GM23338 (cell line): ENCODE measurements at regions not wholly inside any gene's neighbourhood (a gene's known extent, or its start where the extent isn't known, plus 50 kb on each side); places are given as distances from the start of the nearest gene placed in this dataset.

Source experiments
- ATAC-seq: fragments of 200-7000 bp; cut with Tn5 transposase; 3 replicates; pipeline ENCODE4 v1.9.1; 2020
- DNase-seq: peaks from one replicate; pipeline ENCODE4 v3.0.0-alpha.2; 2015; ENCODE audit warnings: low spot score
- H2AFZ ChIP-seq: fragments of 200-600 bp; sonication (generic); 2 replicates; pipeline ENCODE4 v1.8.0; 2016; ENCODE audit warnings: antibody characterized with exemption, mild to moderate bottlenecking, moderate library complexity
- H3F3A ChIP-seq: fragments of 200-600 bp; sonication (generic); replicated peaks from 2 replicates; pipeline ENCODE4 v1.8.0; 2017; ENCODE audit warnings: antibody characterized with exemption, mixed run types, low read depth
- H3K27ac ChIP-seq: fragments of 200-600 bp; sonication (generic); 2 replicates; pipeline ENCODE4 v1.6.1; 2016; ENCODE audit warnings: low read depth
- H3K27me3 ChIP-seq: fragments of 200-600 bp; sonication (generic); 2 replicates; pipeline ENCODE4 v1.8.0; 2016; ENCODE audit warnings: mild to moderate bottlenecking, mixed run types, moderate library complexity; ENCODE audit not compliant: insufficient read depth
- H3K36me3 ChIP-seq: fragments of 200-600 bp; sonication (generic); 2 replicates; pipeline ENCODE4 v1.8.0; 2016; ENCODE audit warnings: mild to moderate bottlenecking; ENCODE audit not compliant: insufficient read depth
- H3K4me1 ChIP-seq: fragments of 200-600 bp; sonication (generic); 2 replicates; pipeline ENCODE4 v1.8.0; 2016; ENCODE audit warnings: mild to moderate bottlenecking, moderate library complexity; ENCODE audit not compliant: insufficient read depth
- H3K4me2 ChIP-seq: fragments of 200-600 bp; sonication (generic); 2 replicates; pipeline ENCODE4 v1.7.1; 2017; ENCODE audit warnings: mixed run types
- H3K4me3 ChIP-seq: fragments of 200-600 bp; sonication (generic); 2 replicates; pipeline ENCODE4 v1.6.1; 2016; ENCODE audit warnings: mixed run types
- H3K79me2 ChIP-seq: fragments of 200-600 bp; sonication (generic); replicated peaks from 2 replicates; pipeline ENCODE4 v1.8.0; 2017; ENCODE audit warnings: mild to moderate bottlenecking; ENCODE audit not compliant: insufficient read depth
- H3K9me2 ChIP-seq: fragments of 200-600 bp; sonication (generic); 2 replicates; pipeline ENCODE4 v1.8.0; 2017; ENCODE audit not compliant: insufficient read depth
- H4K20me1 ChIP-seq: fragments of 200-600 bp; sonication (generic); replicated peaks from 2 replicates; pipeline ENCODE4 v1.8.0; 2017; ENCODE audit warnings: mild to moderate bottlenecking; ENCODE audit not compliant: insufficient read depth
- H3K27ac Mint-ChIP-seq: 2 replicates; pipeline ENCODE4 v1.8.0; 2020; ENCODE audit warnings: inconsistent platforms, mild to moderate bottlenecking, moderate library complexity, mixed read lengths
- H3K27me3 Mint-ChIP-seq: 3 replicates; pipeline ENCODE4 v1.8.0; 2022; ENCODE audit warnings: low read depth, mild to moderate bottlenecking, moderate library complexity, mixed read lengths, inconsistent platforms; ENCODE audit not compliant: insufficient read depth, poor library complexity
- H3K36me3 Mint-ChIP-seq: 3 replicates; pipeline ENCODE4 v1.8.0; 2021; ENCODE audit warnings: low read depth, mild to moderate bottlenecking, inconsistent platforms, moderate library complexity, mixed read lengths
- H3K4me1 Mint-ChIP-seq: 3 replicates; pipeline ENCODE4 v1.8.0; 2020; ENCODE audit warnings: mild to moderate bottlenecking, inconsistent platforms, mixed read lengths
- H3K4me3 Mint-ChIP-seq: 3 replicates; pipeline ENCODE4 v1.8.0; 2021; ENCODE audit warnings: moderate library complexity, mild to moderate bottlenecking, inconsistent platforms, mixed read lengths
- H3K9me3 Mint-ChIP-seq: 3 replicates; pipeline ENCODE4 v1.8.0; 2020; ENCODE audit warnings: moderate library complexity, mild to moderate bottlenecking, inconsistent platforms, mixed read lengths
- CTCF ChIP-seq, 2 experiments: fragments of 200-600 bp in 1 of 2; sonication (generic) in 1 of 2; conservative IDR thresholded peaks; 2 replicates each; pipeline versions ENCODE4 v1.5.1 to v1.6.1; 2016 to 2017; ENCODE audit warnings: antibody characterized with exemption in 2 of 2, low read depth in 2 of 2, mild to moderate bottlenecking in 2 of 2, moderate library complexity in 1 of 2
- ETS1 ChIP-seq: IDR thresholded peaks from 2 replicates; pipeline ENCODE4 v1.6.1; 2016; ENCODE audit warnings: antibody characterized with exemption
- EZH2 ChIP-seq: fragments of 200-600 bp; sonication (generic); IDR thresholded peaks from one replicate; pipeline ENCODE4 v1.8.0; 2017; ENCODE audit warnings: antibody characterized with exemption, mild to moderate bottlenecking, low read depth; ENCODE audit not compliant: unreplicated experiment
- EZH2phosphoT487 ChIP-seq: fragments of 200-600 bp; sonication (generic); IDR thresholded peaks from one replicate; pipeline ENCODE4 v1.8.1; 2018; ENCODE audit warnings: antibody characterized with exemption; ENCODE audit not compliant: unreplicated experiment
- NANOG ChIP-seq: IDR thresholded peaks from 2 replicates; pipeline ENCODE4 v1.6.1; 2016; ENCODE audit warnings: antibody characterized with exemption, borderline replicate concordance
- POLR2AphosphoS5 ChIP-seq: IDR thresholded peaks from 2 replicates; pipeline ENCODE4 v1.6.1; 2016; ENCODE audit warnings: antibody characterized with exemption, low read depth
- STAT1 ChIP-seq: IDR thresholded peaks from one replicate; pipeline ENCODE4 v1.6.1; 2016; ENCODE audit warnings: antibody characterized with exemption; ENCODE audit not compliant: unreplicated experiment
- ZNF462 ChIP-seq: fragments of 250-450 bp; sonication (Bioruptor Pico); IDR thresholded peaks from 2 replicates; pipeline ENCODE4 v1.5.0; 2020; ENCODE audit warnings: mild to moderate bottlenecking, moderate library complexity

GRCh38 chr1:222066539-222066938, 324.6 kb upstream of the DUSP10 start:
- DNase-seq (no peak), ATAC-seq (no peak)
- Histone ChIP-seq H3F3A (peaks cover under 1% of the 10 kb centered on the region; the same call in 1 of the 2 replicates), H3K4me2 (no peak overlapping the region), H3K27ac (no peak overlapping the region), H3K4me1 (peaks cover 17% of the 10 kb centered on the region), H2AFZ (no peak overlapping the region), H3K4me3 (no peak overlapping the region), H3K27me3 (no peaks in the 10 kb centered on the region), H3K79me2 (no peaks in the 10 kb centered on the region), H3K9me2 (peaks cover 15% of the 10 kb centered on the region), H4K20me1 (no peaks in the 10 kb centered on the region), H3K36me3 (no peaks in the 10 kb centered on the region)
- Mint-ChIP-seq H3K4me3 (no peak overlapping the region), H3K36me3 (peaks cover 26% of the 10 kb centered on the region), H3K4me1 (no peaks in the 10 kb centered on the region), H3K27ac (no peak overlapping the region), H3K9me3 (peaks cover 27% of the 10 kb centered on the region), H3K27me3 (no peaks in the 10 kb centered on the region)
- TF ChIP-seq POLR2AphosphoS5, result no peak
- no peak for TF ChIP-seq NANOG
- TF ChIP-seq STAT1, result no peak
- TF ChIP-seq EZH2phosphoT487, result no peak
- TF ChIP-seq CTCF (conservative IDR thresholded peaks at IDR 0.05; ENCODE audit: low read depth in 2 of 2), result no peak
- no peak for TF ChIP-seq EZH2
- no peak for TF ChIP-seq ZNF462
- TF ChIP-seq ETS1, result no peak
